ENCODE measurements at regions not wholly inside any gene's neighbourhood (a gene's known extent, or its start where the extent isn't known, plus 50 kb on each side); places are given as distances from the start of the nearest gene placed in this dataset.
"Not testable (repeated sequence)": the region's sequence is repeated elsewhere in the genome, so short reads cannot be mapped to it uniquely, and the experiment has no call there.

GRCh38 chr7:86002858-86003257, 640.9 kb upstream of the GRM3 start:
- no peak for DNase-seq

GRCh38 chr7:85997515-85997914, 646.2 kb upstream of the GRM3 start:
- no peak for DNase-seq

- DNase-seq: no peak
Observed at GRCh38 chr7:85995101-85995500, 648.6 kb upstream of the GRM3 start.

- DNase-seq: no peak
Observed at GRCh38 chr7:85980740-85981139, 663.0 kb upstream of the GRM3 start.

- DNase-seq: no peak
Observed at GRCh38 chr7:85974176-85974575, 669.5 kb upstream of the GRM3 start.

- no peak for DNase-seq
Observed at GRCh38 chr7:85972504-85973141, 671.1 kb upstream of the GRM3 start.

- DNase-seq: no peak
Observed at GRCh38 chr7:85954961-85955360, 688.7 kb upstream of the GRM3 start.

GRCh38 chr7:85950871-85951270, 692.8 kb upstream of the GRM3 start:
- DNase-seq: no peak

- DNase-seq: no peak
Observed at GRCh38 chr7:85950418-85950817, 693.3 kb upstream of the GRM3 start.

GRCh38 chr7:85947767-85948166, 695.9 kb upstream of the GRM3 start:
- no peak for DNase-seq

GRCh38 chr7:85940798-85941197, 702.9 kb upstream of the GRM3 start:
- DNase-seq: no peak

GRCh38 chr7:85931919-85932318, 711.8 kb upstream of the GRM3 start:
- DNase-seq: no peak

GRCh38 chr7:85928500-85928899, 715.2 kb upstream of the GRM3 start:
- no peak for DNase-seq

GRCh38 chr7:85927226-85927625, 716.5 kb upstream of the GRM3 start:
- DNase-seq: no peak

GRCh38 chr7:85924062-85924461, 719.6 kb upstream of the GRM3 start:
- peak; percentile 24 for DNase-seq

- no peak for DNase-seq
Observed at GRCh38 chr7:85916016-85916415, 727.7 kb upstream of the GRM3 start.

- DNase-seq: no peak
Observed at GRCh38 chr7:85914437-85914836, 727.6 kb upstream of the SEMA3D start.

- no peak for DNase-seq
Observed at GRCh38 chr7:85908051-85908450, 721.2 kb upstream of the SEMA3D start.

- no peak for DNase-seq
Observed at GRCh38 chr7:85897967-85898366, 711.1 kb upstream of the SEMA3D start.

- DNase-seq: peak; percentile 4
Observed at GRCh38 chr7:85896531-85896930, 709.7 kb upstream of the SEMA3D start.

GRCh38 chr7:85895835-85896234, 709.0 kb upstream of the SEMA3D start:
- no peak for DNase-seq

GRCh38 chr7:85891900-85892299, 705.0 kb upstream of the SEMA3D start:
- not testable (repeated sequence) for DNase-seq

GRCh38 chr7:85890244-85890811, 703.5 kb upstream of the SEMA3D start:
- peak; percentile 67 for DNase-seq

GRCh38 chr7:85887133-85887532, 700.3 kb upstream of the SEMA3D start:
- no peak for DNase-seq

- DNase-seq: no peak
Observed at GRCh38 chr7:85882335-85882734, 695.5 kb upstream of the SEMA3D start.
